HG02938 (cell line): ENCODE measurements at regions not wholly inside any gene's neighbourhood (a gene's known extent, or its start where the extent isn't known, plus 50 kb on each side); places are given as distances from the start of the nearest gene placed in this dataset.

ENCODE experiments used
- ATAC-seq: cut with Tn5 transposase; IDR thresholded peaks from one replicate; pipeline ENCODE4 v1.9.1; 2021; ENCODE audit warnings: mild to moderate bottlenecking, moderate library complexity; ENCODE audit not compliant: unreplicated experiment

GRCh38 chr9:21561502-21561901 is 79.4 kb upstream of the IFNE start:
- no peak for ATAC-seq

DNA sequence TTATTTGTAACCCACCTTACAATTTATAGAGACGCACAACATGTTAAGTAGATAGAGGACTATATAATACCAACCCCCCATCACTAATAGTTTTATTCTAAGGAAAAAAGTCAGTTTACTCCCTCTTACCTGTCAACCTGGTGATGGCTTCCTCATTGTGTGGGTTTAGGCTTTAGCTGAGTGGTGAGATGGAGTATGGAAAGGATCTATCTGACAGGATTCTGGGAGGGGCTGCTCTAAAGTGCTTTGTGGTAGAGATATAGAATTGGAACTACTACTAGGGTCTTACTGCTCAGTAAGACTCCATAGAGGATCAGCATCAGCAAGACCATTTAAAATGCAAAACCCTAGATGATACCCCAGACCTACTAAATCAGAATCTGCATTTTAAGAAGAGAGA is 82.1 kb upstream of the IFNE start:
- no peak for ATAC-seq

DNA sequence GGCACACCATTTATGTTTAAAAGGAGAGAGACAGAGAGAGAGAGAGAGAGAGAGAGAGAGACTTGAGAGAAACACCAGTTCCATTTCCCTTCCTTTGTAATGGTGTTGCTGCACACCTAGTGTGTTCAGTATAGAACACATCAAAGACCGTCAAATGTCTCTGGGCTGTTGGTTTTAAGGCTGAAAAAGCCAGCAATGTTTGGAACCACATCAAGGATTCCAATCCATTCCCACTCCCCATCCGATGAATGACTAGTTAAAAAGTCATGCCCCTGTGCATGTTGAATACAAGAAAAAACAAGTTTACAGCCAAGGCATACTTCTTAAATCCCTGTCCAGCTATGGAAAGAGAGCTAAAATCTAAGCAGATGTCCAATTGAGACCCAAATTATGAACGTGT is 83.0 kb upstream of the IFNE start:
- no peak for ATAC-seq

DNA sequence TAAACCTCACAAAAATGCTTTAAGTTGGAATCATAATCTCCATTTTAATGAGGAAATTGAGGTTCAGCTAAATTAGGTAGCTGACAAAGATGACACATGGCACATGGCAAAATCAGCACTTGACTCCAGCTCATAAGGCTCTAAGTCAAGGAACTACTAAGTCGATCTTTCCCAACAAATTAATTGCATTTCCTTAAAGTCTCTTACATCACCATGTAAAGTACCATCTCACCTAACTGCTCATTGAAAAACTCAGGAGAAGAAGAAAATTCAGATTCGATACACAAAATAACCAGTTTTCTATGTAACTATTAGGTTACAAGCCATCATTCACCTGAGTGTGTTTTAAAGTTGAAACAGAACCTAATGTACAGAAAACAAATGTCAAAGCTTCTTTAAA is 85.8 kb upstream of the IFNE start:
- no peak for ATAC-seq

GRCh38 chr9:21568484-21568883 is 86.4 kb upstream of the IFNE start:
- no peak for ATAC-seq

DNA sequence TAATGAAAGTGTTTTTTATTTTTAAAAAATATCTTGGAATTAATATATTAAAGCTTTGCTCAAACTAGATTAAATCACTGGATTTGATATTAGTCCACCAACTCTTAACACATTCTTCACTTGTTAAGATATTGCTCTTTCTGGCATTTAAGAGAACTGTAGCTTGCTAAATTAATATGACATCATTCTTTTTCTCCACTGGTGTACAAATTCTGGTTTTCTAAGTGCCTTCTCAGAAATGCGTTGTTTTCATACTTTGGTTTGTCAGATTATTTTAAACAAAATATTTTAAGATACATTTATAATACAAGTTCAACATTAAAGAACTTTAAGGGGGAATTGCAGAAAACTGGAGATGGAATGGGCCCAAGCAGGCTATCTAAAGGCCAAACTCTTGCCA is 87.6 kb upstream of the IFNE start:
- no peak for ATAC-seq

DNA sequence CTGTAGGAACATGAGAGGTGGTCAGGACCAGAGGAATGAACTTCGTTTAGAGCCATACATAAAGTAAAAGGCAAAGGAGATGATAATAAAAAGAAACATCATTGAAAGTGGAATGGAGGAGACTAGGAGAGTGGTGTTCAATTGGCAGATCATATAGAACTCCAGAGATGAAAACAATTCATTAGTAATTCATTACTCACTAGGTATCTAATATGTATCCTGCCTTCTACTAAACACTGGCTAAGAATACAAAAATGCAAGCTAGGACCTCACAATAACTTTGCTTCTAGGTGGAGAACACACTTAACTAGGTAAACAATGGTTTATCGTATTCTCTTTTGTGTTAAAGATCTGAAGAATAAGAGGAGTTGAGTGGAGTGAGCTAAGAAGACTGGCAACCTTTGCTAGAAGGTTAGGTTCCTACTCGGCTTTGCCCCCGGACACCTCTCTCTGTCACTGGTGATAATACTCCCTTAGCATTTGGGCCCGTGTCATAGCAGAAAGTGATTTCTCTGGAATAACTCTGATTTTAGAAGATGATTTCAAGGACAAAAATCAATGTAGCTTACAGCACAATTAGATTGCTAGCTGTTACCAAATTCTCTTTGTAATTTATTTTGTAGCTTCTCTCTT is 88.6 kb upstream of the IFNE start:
- ATAC-seq, result no peak

- ATAC-seq, result no peak
These were observed 92.1 kb upstream of the IFNE start for GRCh38 chr9:21574261-21574660.

GRCh38 chr9:21576331-21577189 is 94.4 kb upstream of the IFNE start:
- ATAC-seq, result no peak

GRCh38 chr9:21579247-21579671 is 97.1 kb upstream of the IFNE start:
- ATAC-seq, result no peak

DNA sequence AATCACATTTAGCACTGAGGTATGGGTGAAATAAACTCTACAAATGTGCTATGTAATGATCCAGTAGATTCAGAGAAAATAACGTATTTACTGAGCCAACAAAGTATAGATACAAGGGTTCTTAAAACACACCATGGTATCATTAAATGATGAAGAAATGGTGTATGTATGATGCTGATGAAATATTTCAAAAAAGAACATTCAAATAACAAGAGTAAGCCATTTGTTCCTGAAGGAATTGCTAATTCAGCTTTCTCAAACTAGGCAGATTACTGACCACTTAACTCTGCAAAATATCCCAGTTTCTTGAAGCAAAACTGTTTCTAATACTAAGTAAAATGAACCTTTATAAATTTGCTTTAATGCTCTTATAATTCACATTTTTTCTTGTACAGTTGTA is 97.6 kb upstream of the IFNE start:
- ATAC-seq, result no peak

DNA sequence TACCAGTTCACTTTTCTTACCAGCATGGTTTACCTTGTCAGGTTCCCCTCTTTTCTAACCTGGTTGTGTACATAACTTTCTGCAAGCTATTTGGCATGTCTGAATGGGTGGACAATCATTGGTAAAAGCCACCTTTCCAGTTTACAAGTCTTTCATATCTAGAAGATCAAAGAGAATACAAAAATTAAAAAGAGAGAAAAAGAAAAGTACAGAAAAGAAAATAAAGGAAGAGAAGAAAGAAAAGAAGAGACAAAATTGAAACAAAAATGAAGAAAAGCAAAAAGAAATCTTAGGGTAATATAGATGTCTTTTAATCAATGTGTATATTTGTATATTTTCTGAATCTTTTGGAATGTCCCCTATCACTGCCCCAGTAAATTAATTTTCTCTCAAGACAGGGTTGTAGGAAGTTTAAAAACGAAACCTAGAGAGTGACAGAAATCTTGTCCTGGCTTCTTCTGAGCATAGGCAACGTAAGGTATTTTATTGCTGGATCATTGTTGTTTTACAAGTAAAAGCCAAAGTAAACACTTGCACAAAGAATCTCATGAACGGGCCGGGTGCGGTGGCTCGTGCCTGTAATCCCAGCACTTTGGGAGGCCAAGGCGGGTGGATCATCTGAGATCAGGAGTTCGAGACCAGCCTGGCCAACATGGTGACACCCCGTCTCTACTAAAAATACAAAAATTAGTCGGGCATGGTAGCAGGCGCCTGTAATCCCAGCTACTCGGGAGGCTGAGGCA is 98.7 kb upstream of the IFNE start:
- ATAC-seq, result no peak

- no peak for ATAC-seq
These were observed 101.7 kb upstream of the IFNE start for GRCh38 chr9:21583628-21584377.

DNA sequence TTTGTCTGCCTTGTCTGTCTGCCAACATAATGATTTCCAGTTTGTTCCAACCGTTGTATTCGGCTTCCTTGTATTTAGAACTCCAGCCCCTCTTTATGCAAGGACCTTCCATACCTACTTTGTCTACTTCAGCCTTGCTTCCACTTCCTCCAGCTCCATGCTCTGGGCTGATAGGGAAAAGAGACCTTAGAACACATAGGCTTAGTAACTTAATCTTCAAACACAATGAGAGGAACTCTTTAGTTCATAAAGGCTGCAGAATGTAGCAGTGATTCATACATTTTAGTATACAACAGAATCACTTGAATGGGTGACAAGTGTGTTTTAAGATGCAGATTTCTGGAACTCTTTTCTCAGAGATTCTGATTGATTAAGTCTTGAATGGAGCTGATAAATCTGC is 102.8 kb upstream of the IFNE start:
- no peak for ATAC-seq

GRCh38 chr9:21585756-21586752 is 103.9 kb upstream of the IFNE start:
- ATAC-seq, result no peak

DNA sequence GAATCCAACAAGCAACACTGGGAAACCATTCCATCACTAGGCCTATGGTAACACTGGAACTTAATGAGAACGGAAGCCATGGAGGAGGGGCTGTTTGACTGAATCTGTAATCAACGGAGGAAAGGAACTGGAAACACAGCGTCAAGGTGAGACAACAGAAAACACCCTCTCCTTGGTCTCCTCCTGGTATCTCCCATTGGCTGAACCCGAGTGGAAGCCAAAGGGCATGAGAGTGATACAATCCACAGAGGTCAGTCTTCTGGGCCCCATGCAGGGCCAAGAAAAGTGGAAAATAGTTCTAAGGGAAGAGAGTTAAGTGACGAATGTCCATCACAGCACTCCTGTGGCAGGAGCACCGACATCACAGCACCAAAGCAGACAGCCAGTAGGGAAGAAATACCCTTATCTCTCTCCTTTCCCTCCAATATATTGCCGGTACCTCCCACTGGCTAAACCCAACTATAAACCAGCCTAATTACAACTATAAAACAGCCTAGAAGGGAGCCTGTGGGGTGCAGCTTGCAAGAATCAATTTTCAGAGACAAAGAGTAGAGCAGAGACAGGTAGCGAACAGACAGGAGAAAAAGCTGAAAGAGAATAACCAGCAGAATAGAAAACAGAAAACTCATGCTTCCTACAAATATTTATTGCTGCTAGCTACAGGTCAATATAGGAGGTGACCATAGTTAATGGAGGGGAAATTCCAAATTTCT is 107.4 kb upstream of the IFNE start:
- ATAC-seq, result no peak

- no peak for ATAC-seq
These were observed 108.2 kb upstream of the IFNE start for GRCh38 chr9:21590058-21590996.
